NCI-H2029 (cell line): ENCODE measurements at regions not wholly inside any gene's neighbourhood (a gene's known extent, or its start where the extent isn't known, plus 50 kb on each side); places are given as distances from the start of the nearest gene placed in this dataset.

Experiments used
- DNase-seq: peaks from one replicate; lab custom pipeline; 2025; lab: John Stamatoyannopoulos, UW

- DNase-seq: peak; percentile 43
Observed at GRCh38 chr14:44149597-44149996, 357.5 kb downstream of the FSCB start.

- DNase-seq: no peak
Observed at GRCh38 chr14:44142006-44142405, 365.1 kb downstream of the FSCB start.

- peak; percentile 3 for DNase-seq
Observed at GRCh38 chr14:44135972-44136371, 371.1 kb downstream of the FSCB start.

- DNase-seq: no peak
Observed at GRCh38 chr14:44131861-44132260, 375.2 kb downstream of the FSCB start.

GRCh38 chr14:44113769-44114730 lies 393.0 kb downstream of the FSCB start:
- DNase-seq: no peak

GRCh38 chr14:44112774-44113460 lies 394.2 kb downstream of the FSCB start:
- no peak for DNase-seq

GRCh38 chr14:44109036-44109435 lies 398.0 kb downstream of the FSCB start:
- DNase-seq: no peak

GRCh38 chr14:44108601-44109000 lies 398.5 kb downstream of the FSCB start:
- no peak for DNase-seq

- DNase-seq: no peak
Observed at GRCh38 chr14:44107156-44107555, 399.9 kb downstream of the FSCB start.

- DNase-seq: no peak
Observed at GRCh38 chr14:44099743-44100488, 407.2 kb downstream of the FSCB start.

- no peak for DNase-seq
Observed at GRCh38 chr14:44081146-44081545, 425.9 kb downstream of the FSCB start.

- no peak for DNase-seq
Observed at GRCh38 chr14:44070046-44070445, 437.0 kb downstream of the FSCB start.

- no peak for DNase-seq
Observed at GRCh38 chr14:44053422-44053821, 453.7 kb downstream of the FSCB start.

- no peak for DNase-seq
Observed at GRCh38 chr14:44041700-44042099, 465.4 kb downstream of the FSCB start.

- no peak for DNase-seq
Observed at GRCh38 chr14:44040561-44040960, 466.5 kb downstream of the FSCB start.

- DNase-seq: no peak
Observed at GRCh38 chr14:44036248-44036647, 470.8 kb downstream of the FSCB start.

- no peak for DNase-seq
Observed at GRCh38 chr14:44035707-44036106, 471.4 kb downstream of the FSCB start.

- DNase-seq: no peak
Observed at GRCh38 chr14:44030831-44031383, 476.2 kb downstream of the FSCB start.

- no peak for DNase-seq
Observed at GRCh38 chr14:44029933-44030332, 477.1 kb downstream of the FSCB start.

- DNase-seq: no peak
Observed at GRCh38 chr14:44027397-44027796, 479.7 kb downstream of the FSCB start.

GRCh38 chr14:44010595-44010994 lies 496.5 kb downstream of the FSCB start:
- no peak for DNase-seq

GRCh38 chr14:44010071-44010470 lies 497.0 kb downstream of the FSCB start:
- DNase-seq: no peak
